GM12878 (cell line): ENCODE measurements at regions not wholly inside any gene's neighbourhood (a gene's known extent, or its start where the extent isn't known, plus 50 kb on each side); places are given as distances from the start of the nearest gene placed in this dataset.

Source experiments
- EZH2 ChIP-seq: IDR thresholded peaks from 2 replicates; pipeline ENCODE4 v1.6.1; 2012; ENCODE audit warnings: low read depth, mild to moderate bottlenecking, control low read depth, inconsistent platforms, low read length, borderline replicate concordance; ENCODE audit not compliant: control insufficient read depth
- POLR2A ChIP-seq: IDR thresholded peaks from 2 replicates; pipeline ENCODE4 v1.6.1; 2011; ENCODE audit warnings: low read depth, mild to moderate bottlenecking, low read length
- RFX5 ChIP-seq: IDR thresholded peaks from 2 replicates; pipeline ENCODE4 v1.6.1; 2011; ENCODE audit warnings: low read depth, low read length, improper control_type of control experiment
- TAF1 ChIP-seq: IDR thresholded peaks from 2 replicates; pipeline ENCODE4 v1.6.1; 2011; ENCODE audit warnings: mild to moderate bottlenecking, low read depth, low read length, borderline replicate concordance
- TF ChIP-seq, protein P1 (sequence below): IDR thresholded peaks from 2 replicates; pipeline ENCODE4 v1.6.1; 2012; ENCODE audit warnings: mild to moderate bottlenecking, low read depth, low read length

DNA sequence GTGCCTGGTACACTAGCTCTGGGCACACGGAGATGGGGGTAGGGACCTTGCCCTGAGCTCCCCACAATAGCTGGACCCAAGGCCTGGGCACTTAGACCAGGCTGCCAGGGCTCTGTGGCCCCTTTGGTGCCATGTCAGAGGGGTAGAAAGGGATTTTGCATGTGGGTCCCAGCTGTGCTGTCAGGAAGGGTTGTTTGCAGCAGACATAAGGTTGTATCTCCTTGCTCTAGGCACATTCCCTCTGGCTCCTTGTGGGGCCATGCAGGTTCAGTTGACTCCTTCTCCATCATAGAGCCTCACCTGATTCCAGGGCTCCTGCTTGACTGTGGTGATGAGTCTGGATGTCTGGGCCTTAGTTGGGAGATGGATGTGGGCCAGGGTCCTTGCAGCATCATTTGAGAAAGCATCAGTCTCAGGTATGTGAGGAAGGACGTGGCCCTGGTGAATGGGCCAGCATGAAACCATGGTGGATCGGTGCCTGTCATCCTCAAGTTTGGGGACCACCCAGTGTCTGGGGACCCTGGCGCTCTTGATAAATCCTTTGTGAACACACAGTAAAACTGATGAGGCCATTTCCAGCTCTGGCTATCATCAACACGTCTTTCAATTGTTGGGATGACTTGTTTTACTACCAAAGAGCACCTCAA, 461.9 kb upstream of the HS6ST1 start:
- TF ChIP-seq POLR2A (no peak), TAF1 (no peak), EZH2 (no peak), RFX5 (no peak)
- TF ChIP-seq, protein P1, sequence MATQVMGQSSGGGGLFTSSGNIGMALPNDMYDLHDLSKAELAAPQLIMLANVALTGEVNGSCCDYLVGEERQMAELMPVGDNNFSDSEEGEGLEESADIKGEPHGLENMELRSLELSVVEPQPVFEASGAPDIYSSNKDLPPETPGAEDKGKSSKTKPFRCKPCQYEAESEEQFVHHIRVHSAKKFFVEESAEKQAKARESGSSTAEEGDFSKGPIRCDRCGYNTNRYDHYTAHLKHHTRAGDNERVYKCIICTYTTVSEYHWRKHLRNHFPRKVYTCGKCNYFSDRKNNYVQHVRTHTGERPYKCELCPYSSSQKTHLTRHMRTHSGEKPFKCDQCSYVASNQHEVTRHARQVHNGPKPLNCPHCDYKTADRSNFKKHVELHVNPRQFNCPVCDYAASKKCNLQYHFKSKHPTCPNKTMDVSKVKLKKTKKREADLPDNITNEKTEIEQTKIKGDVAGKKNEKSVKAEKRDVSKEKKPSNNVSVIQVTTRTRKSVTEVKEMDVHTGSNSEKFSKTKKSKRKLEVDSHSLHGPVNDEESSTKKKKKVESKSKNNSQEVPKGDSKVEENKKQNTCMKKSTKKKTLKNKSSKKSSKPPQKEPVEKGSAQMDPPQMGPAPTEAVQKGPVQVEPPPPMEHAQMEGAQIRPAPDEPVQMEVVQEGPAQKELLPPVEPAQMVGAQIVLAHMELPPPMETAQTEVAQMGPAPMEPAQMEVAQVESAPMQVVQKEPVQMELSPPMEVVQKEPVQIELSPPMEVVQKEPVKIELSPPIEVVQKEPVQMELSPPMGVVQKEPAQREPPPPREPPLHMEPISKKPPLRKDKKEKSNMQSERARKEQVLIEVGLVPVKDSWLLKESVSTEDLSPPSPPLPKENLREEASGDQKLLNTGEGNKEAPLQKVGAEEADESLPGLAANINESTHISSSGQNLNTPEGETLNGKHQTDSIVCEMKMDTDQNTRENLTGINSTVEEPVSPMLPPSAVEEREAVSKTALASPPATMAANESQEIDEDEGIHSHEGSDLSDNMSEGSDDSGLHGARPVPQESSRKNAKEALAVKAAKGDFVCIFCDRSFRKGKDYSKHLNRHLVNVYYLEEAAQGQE, result no peak
